ENCODE measurements at regions not wholly inside any gene's neighbourhood (a gene's known extent, or its start where the extent isn't known, plus 50 kb on each side); places are given as distances from the start of the nearest gene placed in this dataset.
A peak's percentile ranks its signal among the peaks of the same experiment; 100 is the strongest.

DNA sequence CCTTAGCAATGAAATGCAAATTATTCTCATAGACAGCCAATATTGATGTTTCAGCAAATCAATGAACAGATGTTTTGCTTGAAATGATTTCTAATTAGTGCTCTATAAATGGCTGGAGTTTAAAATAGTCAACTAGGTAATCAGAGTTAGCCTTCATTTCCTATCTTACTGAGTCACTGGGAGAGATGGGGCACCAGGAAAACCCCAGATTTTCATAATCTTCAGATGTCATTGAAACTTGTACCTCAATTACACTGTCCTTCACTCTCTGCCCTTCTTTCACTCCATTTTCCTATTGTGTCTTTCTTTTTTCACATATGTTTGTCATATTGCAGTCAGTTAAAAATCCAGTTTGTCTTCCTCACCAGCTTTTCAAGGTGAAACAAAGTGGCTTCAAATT lies 92.7 kb downstream of the C12orf75 start:
- DNase-seq: no peak
- no peak overlapping the region for H3K27ac ChIP-seq (ENCODE audit: low read depth, low read length)
- Mint-ChIP-seq H3K4me3 (no peak overlapping the region), H3K27ac (no peak overlapping the region), H3K4me1 (peaks cover 35% of the 10 kb centered on the region), H3K9me3 (no peaks in the 10 kb centered on the region), H3K27me3 (ENCODE audit: insufficient read depth) (no peaks in the 10 kb centered on the region), H3K36me3 (ENCODE audit: low read depth) (no peaks in the 10 kb centered on the region)
- TF ChIP-seq, protein P1, sequence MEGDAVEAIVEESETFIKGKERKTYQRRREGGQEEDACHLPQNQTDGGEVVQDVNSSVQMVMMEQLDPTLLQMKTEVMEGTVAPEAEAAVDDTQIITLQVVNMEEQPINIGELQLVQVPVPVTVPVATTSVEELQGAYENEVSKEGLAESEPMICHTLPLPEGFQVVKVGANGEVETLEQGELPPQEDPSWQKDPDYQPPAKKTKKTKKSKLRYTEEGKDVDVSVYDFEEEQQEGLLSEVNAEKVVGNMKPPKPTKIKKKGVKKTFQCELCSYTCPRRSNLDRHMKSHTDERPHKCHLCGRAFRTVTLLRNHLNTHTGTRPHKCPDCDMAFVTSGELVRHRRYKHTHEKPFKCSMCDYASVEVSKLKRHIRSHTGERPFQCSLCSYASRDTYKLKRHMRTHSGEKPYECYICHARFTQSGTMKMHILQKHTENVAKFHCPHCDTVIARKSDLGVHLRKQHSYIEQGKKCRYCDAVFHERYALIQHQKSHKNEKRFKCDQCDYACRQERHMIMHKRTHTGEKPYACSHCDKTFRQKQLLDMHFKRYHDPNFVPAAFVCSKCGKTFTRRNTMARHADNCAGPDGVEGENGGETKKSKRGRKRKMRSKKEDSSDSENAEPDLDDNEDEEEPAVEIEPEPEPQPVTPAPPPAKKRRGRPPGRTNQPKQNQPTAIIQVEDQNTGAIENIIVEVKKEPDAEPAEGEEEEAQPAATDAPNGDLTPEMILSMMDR (conservative IDR thresholded peaks at IDR 0.05): no peak
- H3K27me3 ChIP-seq (ENCODE audit: control insufficient read depth, insufficient read depth, low read length, poor library complexity, severe bottlenecking): no peaks in the 10 kb centered on the region
- no peaks in the 10 kb centered on the region for H3K36me3 ChIP-seq (ENCODE audit: control insufficient read depth, insufficient read depth, low read length)
- H3K4me1 ChIP-seq (ENCODE audit: control insufficient read depth, insufficient read depth, low read length): peaks cover 12% of the 10 kb centered on the region
- no peaks in the 10 kb centered on the region for H3K9me3 ChIP-seq (ENCODE audit: control insufficient read depth, low read length)
- H3K9ac ChIP-seq (ENCODE audit: extremely low read depth, low read length, poor library complexity, severe bottlenecking): no peak overlapping the region
- H3K4me3 ChIP-seq (ENCODE audit: low read length): no peak overlapping the region

DNA sequence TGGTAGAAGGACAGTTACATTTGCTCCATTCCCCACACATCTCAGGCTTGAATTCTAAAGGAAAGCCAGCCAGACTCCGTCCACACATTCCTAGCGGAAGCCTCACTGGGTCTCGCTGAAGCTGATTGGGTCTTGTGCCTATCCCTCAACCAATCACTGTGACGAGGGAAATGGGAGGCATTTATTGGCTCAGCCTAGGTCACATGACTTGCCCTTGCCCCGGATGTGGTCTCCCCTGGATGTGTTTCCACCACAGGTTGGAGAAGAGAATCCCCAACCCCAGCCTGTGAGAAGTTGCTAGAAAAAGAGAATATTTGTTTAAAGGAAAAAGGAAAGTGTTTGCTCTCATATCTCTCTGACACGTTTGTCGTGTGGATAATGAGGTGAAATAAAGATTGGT lies 93.4 kb downstream of the C12orf75 start:
- Mint-ChIP-seq H3K27ac (no peak overlapping the region), H3K9me3 (no peaks in the 10 kb centered on the region), H3K36me3 (ENCODE audit: low read depth) (no peaks in the 10 kb centered on the region), H3K27me3 (ENCODE audit: insufficient read depth) (peaks cover 1% of the 10 kb centered on the region), H3K4me3 (no peak overlapping the region), H3K4me1 (peaks cover 30% of the 10 kb centered on the region)
- H3K27me3 ChIP-seq (ENCODE audit: control insufficient read depth, insufficient read depth, low read length, poor library complexity, severe bottlenecking): no peaks in the 10 kb centered on the region
- no peaks in the 10 kb centered on the region for H3K36me3 ChIP-seq (ENCODE audit: control insufficient read depth, insufficient read depth, low read length)
- TF ChIP-seq, protein P1 (conservative IDR thresholded peaks at IDR 0.05): no peak
- H3K4me3 ChIP-seq (ENCODE audit: low read length): no peak overlapping the region
- DNase-seq: no peak
- H3K9ac ChIP-seq (ENCODE audit: extremely low read depth, low read length, poor library complexity, severe bottlenecking): no peak overlapping the region
- H3K9me3 ChIP-seq (ENCODE audit: control insufficient read depth, low read length): no peaks in the 10 kb centered on the region
- H3K4me1 ChIP-seq (ENCODE audit: control insufficient read depth, insufficient read depth, low read length): peaks cover 10% of the 10 kb centered on the region
- WGBS, 2 experiments (ENCODE audit: insufficient coverage in 1 of 2, insufficient read length in 1 of 2): 81 to 82% methylated on average over 7 of the region's 7 CpGs
- no peak overlapping the region for H3K27ac ChIP-seq (ENCODE audit: low read depth, low read length)

DNA sequence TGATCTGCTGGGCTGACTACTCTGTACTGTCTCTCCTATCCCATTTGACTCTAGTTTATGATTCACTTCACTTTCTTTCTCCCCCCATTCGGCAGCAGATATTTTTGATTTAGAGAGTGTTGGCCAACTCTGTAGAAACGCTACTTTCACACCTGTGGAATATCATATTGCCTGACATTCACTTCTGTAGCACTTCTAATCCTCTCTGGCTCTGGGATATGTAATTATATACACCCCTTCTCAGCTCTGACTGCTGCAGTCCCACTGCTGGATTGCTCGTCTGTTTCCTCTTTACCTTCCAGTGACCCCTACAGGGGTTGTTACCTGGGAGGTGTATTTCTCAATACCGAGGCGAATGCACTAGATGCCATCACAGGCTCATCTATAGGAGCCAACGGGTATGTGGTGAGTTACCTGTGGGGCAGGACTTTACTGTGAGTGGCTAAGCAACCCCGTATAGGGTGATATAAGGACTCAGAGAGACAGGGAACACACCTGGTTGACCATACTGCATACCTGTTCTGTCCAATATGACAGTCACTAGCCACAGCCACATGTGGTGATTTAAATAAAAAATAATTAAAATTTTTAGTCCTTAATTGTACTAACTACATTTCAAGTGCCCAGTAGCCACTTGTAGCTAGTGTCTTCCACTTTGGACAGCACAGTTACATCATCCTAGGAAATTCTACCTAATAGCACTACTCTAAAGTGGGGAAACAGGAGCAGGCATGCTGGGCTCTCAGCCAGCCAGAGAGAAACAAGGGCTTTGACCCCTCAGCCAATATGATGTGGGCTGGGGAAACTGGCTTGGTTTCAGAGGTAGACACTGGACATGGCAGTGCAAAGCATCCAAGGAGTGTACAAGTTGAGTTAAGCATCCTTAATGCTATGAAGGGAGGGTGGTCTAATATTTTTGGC lies 95.0 kb downstream of the C12orf75 start:
- H3K9me3 ChIP-seq (ENCODE audit: control insufficient read depth, low read length): no peaks in the 10 kb centered on the region
- H3K9ac ChIP-seq (ENCODE audit: extremely low read depth, low read length, poor library complexity, severe bottlenecking): no peak overlapping the region
- H3K9me3 Mint-ChIP-seq: no peaks in the 10 kb centered on the region
- H3K4me1 Mint-ChIP-seq: peaks cover 28% of the 10 kb centered on the region
- DNase-seq: no peak
- H3K36me3 ChIP-seq (ENCODE audit: control insufficient read depth, insufficient read depth, low read length): no peaks in the 10 kb centered on the region
- H3K4me1 ChIP-seq (ENCODE audit: control insufficient read depth, insufficient read depth, low read length): peaks cover 10% of the 10 kb centered on the region
- TF ChIP-seq, protein P1 (conservative IDR thresholded peaks at IDR 0.05): peak; percentile 14
- 80 to 90% methylated on average over 1 to 7 of the region's 7 CpGs for WGBS, 2 experiments (ENCODE audit: insufficient coverage in 1 of 2, insufficient read length in 1 of 2)
- no peaks in the 10 kb centered on the region for H3K36me3 Mint-ChIP-seq (ENCODE audit: low read depth)
- no peak overlapping the region for H3K27ac Mint-ChIP-seq
- H3K4me3 Mint-ChIP-seq: no peak overlapping the region
- no peak overlapping the region for H3K4me3 ChIP-seq (ENCODE audit: low read length)
- peaks cover 1% of the 10 kb centered on the region for H3K27me3 Mint-ChIP-seq (ENCODE audit: insufficient read depth)
- H3K27ac ChIP-seq (ENCODE audit: low read depth, low read length): no peak overlapping the region
- no peaks in the 10 kb centered on the region for H3K27me3 ChIP-seq (ENCODE audit: control insufficient read depth, insufficient read depth, low read length, poor library complexity, severe bottlenecking)

All from endodermal cell (in vitro differentiated cells).